ENCODE measurements at regions not wholly inside any gene's neighbourhood (a gene's known extent, or its start where the extent isn't known, plus 50 kb on each side); places are given as distances from the start of the nearest gene placed in this dataset.

DNA sequence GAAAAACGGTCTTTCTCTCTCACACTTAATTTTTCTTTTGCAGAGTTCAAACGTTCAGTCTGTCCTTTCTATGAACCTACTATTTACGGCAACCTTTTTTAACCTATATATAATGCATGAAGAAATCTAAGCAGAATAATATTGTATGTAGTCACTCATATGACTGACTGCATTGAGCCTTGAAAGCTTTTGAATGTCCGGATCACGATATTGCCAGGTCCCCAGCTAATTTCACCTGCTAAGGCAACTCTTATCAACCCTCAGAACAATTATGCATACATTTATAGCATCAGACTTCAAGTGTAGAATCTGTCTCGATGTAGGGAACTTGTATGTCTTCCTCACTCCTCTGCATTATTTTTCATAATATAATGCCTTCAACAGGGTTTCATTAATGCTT lies 1083.8 kb upstream of the KLHL29 start:
- TF ChIP-seq, protein P1, sequence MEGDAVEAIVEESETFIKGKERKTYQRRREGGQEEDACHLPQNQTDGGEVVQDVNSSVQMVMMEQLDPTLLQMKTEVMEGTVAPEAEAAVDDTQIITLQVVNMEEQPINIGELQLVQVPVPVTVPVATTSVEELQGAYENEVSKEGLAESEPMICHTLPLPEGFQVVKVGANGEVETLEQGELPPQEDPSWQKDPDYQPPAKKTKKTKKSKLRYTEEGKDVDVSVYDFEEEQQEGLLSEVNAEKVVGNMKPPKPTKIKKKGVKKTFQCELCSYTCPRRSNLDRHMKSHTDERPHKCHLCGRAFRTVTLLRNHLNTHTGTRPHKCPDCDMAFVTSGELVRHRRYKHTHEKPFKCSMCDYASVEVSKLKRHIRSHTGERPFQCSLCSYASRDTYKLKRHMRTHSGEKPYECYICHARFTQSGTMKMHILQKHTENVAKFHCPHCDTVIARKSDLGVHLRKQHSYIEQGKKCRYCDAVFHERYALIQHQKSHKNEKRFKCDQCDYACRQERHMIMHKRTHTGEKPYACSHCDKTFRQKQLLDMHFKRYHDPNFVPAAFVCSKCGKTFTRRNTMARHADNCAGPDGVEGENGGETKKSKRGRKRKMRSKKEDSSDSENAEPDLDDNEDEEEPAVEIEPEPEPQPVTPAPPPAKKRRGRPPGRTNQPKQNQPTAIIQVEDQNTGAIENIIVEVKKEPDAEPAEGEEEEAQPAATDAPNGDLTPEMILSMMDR (IDR thresholded peaks at IDR 0.05; ENCODE audit: control insufficient read depth, extremely low read depth, insufficient read depth) = no peak
- DNase-seq (ENCODE audit: low read depth) = no peak

GRCh38 chr2:22326250-22326649 lies 1058.7 kb upstream of the KLHL29 start:
- TF ChIP-seq, protein P1 (IDR thresholded peaks at IDR 0.05; ENCODE audit: control insufficient read depth, extremely low read depth, insufficient read depth) = no peak
- no peak overlapping the region for H3K4me3 ChIP-seq (ENCODE audit: low read depth, low read length)
- DNase-seq (ENCODE audit: low read depth) = no peak

More for the DNA sequence above, 1083.8 kb upstream of the KLHL29 start:
- H3K4me3 ChIP-seq (ENCODE audit: low read depth, low read length) = no peak overlapping the region

GRCh38 chr2:22329211-22330154 lies 1055.5 kb upstream of the KLHL29 start:
- no peak for DNase-seq (ENCODE audit: low read depth)
- no peak overlapping the region for H3K4me3 ChIP-seq (ENCODE audit: low read depth, low read length)
- TF ChIP-seq, protein P1 (IDR thresholded peaks at IDR 0.05; ENCODE audit: control insufficient read depth, extremely low read depth, insufficient read depth) = no peak

GRCh38 chr2:22336414-22336813 lies 1048.6 kb upstream of the KLHL29 start:
- TF ChIP-seq, protein P1 (IDR thresholded peaks at IDR 0.05; ENCODE audit: control insufficient read depth, extremely low read depth, insufficient read depth) = no peak
- H3K4me3 ChIP-seq (ENCODE audit: low read depth, low read length) = no peak overlapping the region
- DNase-seq (ENCODE audit: low read depth) = no peak

DNA sequence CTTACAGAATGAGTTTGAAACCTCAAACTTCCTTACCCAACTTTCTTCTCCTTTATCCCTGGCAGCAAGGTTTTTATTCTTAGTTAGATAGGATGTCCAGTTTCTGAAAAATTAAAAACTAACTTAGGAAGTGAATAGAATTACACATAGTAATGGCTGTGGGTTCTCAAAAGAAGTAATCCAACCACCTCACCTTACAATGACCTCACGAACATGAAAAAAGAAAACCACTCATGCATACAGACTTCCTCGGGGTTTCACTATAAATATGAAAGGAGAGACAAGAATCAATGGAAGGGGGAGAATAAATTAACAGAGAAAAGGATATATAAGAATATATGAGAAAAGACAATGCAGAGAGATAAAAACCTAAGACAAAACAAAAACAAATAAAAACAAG lies 1044.3 kb upstream of the KLHL29 start:
- DNase-seq (ENCODE audit: low read depth) = no peak
- no peak overlapping the region for H3K4me3 ChIP-seq (ENCODE audit: low read depth, low read length)
- TF ChIP-seq, protein P1 (IDR thresholded peaks at IDR 0.05; ENCODE audit: control insufficient read depth, extremely low read depth, insufficient read depth) = no peak

GRCh38 chr2:22347306-22347705 lies 1037.7 kb upstream of the KLHL29 start:
- DNase-seq (ENCODE audit: low read depth) = no peak
- H3K4me3 ChIP-seq (ENCODE audit: low read depth, low read length) = no peak overlapping the region
- TF ChIP-seq, protein P1 (IDR thresholded peaks at IDR 0.05; ENCODE audit: control insufficient read depth, extremely low read depth, insufficient read depth) = no peak

All from LNCaP clone FGC (cell line).